H9 (cell line): ENCODE measurements at regions not wholly inside any gene's neighbourhood (a gene's known extent, or its start where the extent isn't known, plus 50 kb on each side); places are given as distances from the start of the nearest gene placed in this dataset.

Experiments used
- DNase-seq: peaks from one replicate; pipeline ENCODE4 v3.0.0-alpha.2; 2017
- H2AFZ ChIP-seq: one replicate; pipeline ENCODE4 v1.6.1; 2013; ENCODE audit warnings: mild to moderate bottlenecking, low read length, control low read depth, moderate library complexity
- H2AK5ac ChIP-seq: 2 replicates; pipeline ENCODE4 v1.6.1; 2013; ENCODE audit warnings: low read length, control low read depth, mixed read lengths; ENCODE audit not compliant: insufficient read length
- H2BK120ac ChIP-seq: one replicate; pipeline ENCODE4 v1.6.1; 2013; ENCODE audit warnings: low read depth, mild to moderate bottlenecking, low read length, control low read depth, inconsistent platforms; ENCODE audit not compliant: poor library complexity, severe bottlenecking
- H2BK12ac ChIP-seq: 2 replicates; pipeline ENCODE4 v1.6.1; 2013; ENCODE audit warnings: low read length, control low read depth, mixed read lengths, low read depth; ENCODE audit not compliant: insufficient read length
- H2BK15ac ChIP-seq: 2 replicates; pipeline ENCODE4 v1.6.1; 2013; ENCODE audit warnings: low read depth, low read length, control low read depth
- H2BK20ac ChIP-seq: one replicate; pipeline ENCODE4 v1.6.1; 2013; ENCODE audit warnings: low read depth, mild to moderate bottlenecking, low read length, control low read depth, inconsistent platforms; ENCODE audit not compliant: poor library complexity, severe bottlenecking
- H2BK5ac ChIP-seq: 2 replicates; pipeline ENCODE4 v1.6.1; 2013; ENCODE audit warnings: low read length, control low read depth, mixed read lengths; ENCODE audit not compliant: insufficient read length
- H3K14ac ChIP-seq: 2 replicates; pipeline ENCODE4 v1.6.1; 2013; ENCODE audit warnings: low read length, control low read depth; ENCODE audit not compliant: insufficient read depth
- H3K18ac ChIP-seq: 2 replicates; pipeline ENCODE4 v1.6.1; 2013; ENCODE audit warnings: low read depth, mild to moderate bottlenecking, mixed read lengths, low read length, control low read depth; ENCODE audit not compliant: insufficient read length
- H3K23ac ChIP-seq: 2 replicates; pipeline ENCODE4 v1.6.1; 2013; ENCODE audit warnings: low read length, control low read depth, mixed read lengths, low read depth; ENCODE audit not compliant: insufficient read length
- H3K23me2 ChIP-seq: 2 replicates; pipeline ENCODE4 v1.6.1; 2013; ENCODE audit warnings: low read depth, mild to moderate bottlenecking, mixed read lengths, low read length, control low read depth; ENCODE audit not compliant: insufficient read length, poor library complexity, severe bottlenecking
- H3K27ac ChIP-seq: 2 replicates; pipeline ENCODE4 v1.5.1; 2013; ENCODE audit warnings: low read length, control low read depth, mixed read lengths, low read depth; ENCODE audit not compliant: insufficient read length
- H3K27me3 ChIP-seq: 2 replicates; pipeline ENCODE4 v1.6.1; 2013; ENCODE audit warnings: low read length, control low read depth, inconsistent platforms; ENCODE audit not compliant: insufficient read depth
- H3K4ac ChIP-seq: 2 replicates; pipeline ENCODE4 v1.6.1; 2013; ENCODE audit warnings: low read depth, mild to moderate bottlenecking, control low read depth, inconsistent platforms, low read length, moderate library complexity
- H3K4me1 ChIP-seq: 2 replicates; pipeline ENCODE4 v1.6.1; 2013; ENCODE audit warnings: low read length, control low read depth, inconsistent platforms; ENCODE audit not compliant: insufficient read depth
- H3K4me2 ChIP-seq: 2 replicates; pipeline ENCODE4 v1.6.1; 2013; ENCODE audit warnings: low read length, control low read depth, mixed read lengths; ENCODE audit not compliant: insufficient read length, insufficient read depth
- H3K56ac ChIP-seq: 2 replicates; pipeline ENCODE4 v1.6.1; 2013; ENCODE audit warnings: low read depth, mild to moderate bottlenecking, mixed read lengths, low read length, control low read depth; ENCODE audit not compliant: insufficient read length
- H3K79me1 ChIP-seq: 2 replicates; pipeline ENCODE4 v1.6.1; 2013; ENCODE audit warnings: low read depth, mild to moderate bottlenecking, moderate library complexity, low read length, control low read depth, inconsistent platforms; ENCODE audit not compliant: insufficient read depth, poor library complexity, severe bottlenecking
- H3K79me2 ChIP-seq: 2 replicates; pipeline ENCODE4 v1.6.1; 2013; ENCODE audit warnings: low read length, control low read depth, inconsistent platforms; ENCODE audit not compliant: insufficient read depth
- H3K9ac ChIP-seq: 2 replicates; pipeline ENCODE4 v1.6.1; 2013; ENCODE audit warnings: low read length, control low read depth, mixed read lengths; ENCODE audit not compliant: insufficient read length; ENCODE audit errors: extremely low read depth
- H3K9me3 ChIP-seq: one replicate; pipeline ENCODE4 v1.6.1; 2013; ENCODE audit warnings: low read depth, low read length, inconsistent platforms; ENCODE audit not compliant: control insufficient read depth
- H3T11ph ChIP-seq: one replicate; pipeline ENCODE4 v1.6.1; 2013; ENCODE audit warnings: mild to moderate bottlenecking, low read length, control low read depth, inconsistent platforms
- H4K20me1 ChIP-seq: one replicate; pipeline ENCODE4 v1.6.1; 2013; ENCODE audit not compliant: control insufficient read depth, insufficient read length, insufficient read depth
- H4K5ac ChIP-seq: 2 replicates; pipeline ENCODE4 v1.6.1; 2013; ENCODE audit warnings: low read depth, mild to moderate bottlenecking, mixed read lengths, low read length, control low read depth; ENCODE audit not compliant: insufficient read length
- H4K8ac ChIP-seq: replicated peaks from 2 replicates; pipeline ENCODE4 v1.6.1; 2013; ENCODE audit warnings: low read length, control low read depth, mixed read lengths, low read depth; ENCODE audit not compliant: insufficient read length
- H4K91ac ChIP-seq: 2 replicates; pipeline ENCODE4 v1.6.1; 2013; ENCODE audit warnings: low read depth, mild to moderate bottlenecking, moderate library complexity, mixed read lengths, low read length, control low read depth; ENCODE audit not compliant: insufficient read length
- H3K27ac Mint-ChIP-seq, 3 experiments: 2 replicates in 2 of 3; 3 replicates in 1 of 3; pipeline ENCODE4 v1.8.0; 2020 to 2021; ENCODE audit warnings: mixed read lengths in 3 of 3, mild to moderate bottlenecking in 1 of 3, moderate library complexity in 1 of 3
- H3K27me3 Mint-ChIP-seq: 2 replicates; pipeline ENCODE4 v1.8.0; 2021; ENCODE audit warnings: low read depth, mild to moderate bottlenecking, moderate library complexity, mixed read lengths
- H3K36me3 Mint-ChIP-seq, 3 experiments: 2 replicates in 2 of 3; 3 replicates in 1 of 3; pipeline ENCODE4 v1.8.0; 2020 to 2021; ENCODE audit warnings: low read depth in 3 of 3, mixed read lengths in 3 of 3; ENCODE audit not compliant: insufficient read depth in 1 of 3
- H3K4me1 Mint-ChIP-seq, 2 experiments: 2 replicates each; pipeline ENCODE4 v1.8.0; 2020; ENCODE audit warnings: mixed read lengths in 2 of 2
- H3K4me3 Mint-ChIP-seq, 2 experiments: 2 replicates in 1 of 2; 3 replicates in 1 of 2; pipeline ENCODE4 v1.8.0; 2020 to 2021; ENCODE audit warnings: mild to moderate bottlenecking in 2 of 2, mixed read lengths in 2 of 2, moderate library complexity in 1 of 2
- H3K9me3 Mint-ChIP-seq, 2 experiments: 2 replicates in 1 of 2; 3 replicates in 1 of 2; pipeline ENCODE4 v1.8.0; 2020; ENCODE audit warnings: mild to moderate bottlenecking in 2 of 2, mixed read lengths in 2 of 2, moderate library complexity in 1 of 2
- CTCF ChIP-seq: fragments of 200-600 bp; sonication (generic); conservative IDR thresholded peaks from 3 replicates; pipeline ENCODE4 v1.8.0; 2021; ENCODE audit warnings: antibody characterized with exemption, mild to moderate bottlenecking
- WGBS: extraction: QIAGEN DNeasy Blood & Tissue Kit; methylation state at CpG from one replicate; pipeline ENCODE4 v1.1.7; 2013; ENCODE audit warnings: missing lambda C conversion rate, low lambda C conversion rate, mixed read lengths; ENCODE audit not compliant: insufficient read length; ENCODE audit errors: extremely low coverage; 5-methylcytosine and 5-hydroxymethylcytosine counted together

DNA sequence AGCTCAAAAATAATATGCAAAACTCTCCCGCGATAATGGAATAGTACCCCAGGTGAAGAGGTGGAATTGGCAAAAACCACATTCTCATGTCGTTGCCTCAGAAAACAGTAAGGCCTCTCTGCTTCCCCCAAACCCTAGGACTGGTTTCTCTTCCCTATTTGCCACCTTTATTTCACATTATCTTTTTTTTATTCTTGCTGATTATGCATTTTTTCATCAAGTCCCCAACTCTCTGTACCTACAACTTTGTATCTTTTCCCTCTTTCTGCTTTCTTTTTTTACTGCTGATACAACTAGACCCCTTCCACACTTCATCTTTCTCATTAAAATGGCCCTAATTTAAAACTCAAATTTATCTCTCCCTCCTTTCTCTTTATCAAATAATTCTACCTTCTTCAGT is 1472.2 kb downstream of the SUCLG1 start:
- H3K9me3 Mint-ChIP-seq = peaks cover 10 to 15% of the 10 kb centered on the region in 2 experiments; a peak in 4 of 5 replicates
- no peaks in the 10 kb centered on the region for H3K23me2 ChIP-seq
- H3K4me2 ChIP-seq = no peak overlapping the region
- no peak overlapping the region for H3K27ac Mint-ChIP-seq
- no peaks in the 10 kb centered on the region for H3K27me3 Mint-ChIP-seq
- H3K79me2 ChIP-seq = no peaks in the 10 kb centered on the region
- no CpG with 5 or more reads among the region's 3 CpGs for WGBS
- no peak for DNase-seq
- no peaks in the 10 kb centered on the region for H4K20me1 ChIP-seq
- no peak overlapping the region for H3K4ac ChIP-seq
- H2BK120ac ChIP-seq = no peak overlapping the region
- no peak overlapping the region for H4K8ac ChIP-seq
- no peak overlapping the region for H2BK20ac ChIP-seq
- no peak overlapping the region for H3K9ac ChIP-seq
- peaks cover 0 to 5% of the 10 kb centered on the region in 2 experiments; a peak in 2 of 4 replicates for H3K4me1 Mint-ChIP-seq
- no peak overlapping the region for H2BK15ac ChIP-seq
- H3K9me3 ChIP-seq = no peaks in the 10 kb centered on the region
- no peaks in the 10 kb centered on the region for H3K27me3 ChIP-seq
- no peak overlapping the region for H3K27ac ChIP-seq
- H3K18ac ChIP-seq = no peak overlapping the region
- H3K56ac ChIP-seq = no peak overlapping the region
- H4K5ac ChIP-seq = no peak overlapping the region
- H2BK5ac ChIP-seq = no peak overlapping the region
- H2AFZ ChIP-seq = no peak overlapping the region
- H2AK5ac ChIP-seq = no peak overlapping the region
- peaks cover 2 to 18% (median 2%) of the 10 kb centered on the region in 3 experiments; a peak in 5 of 7 replicates for H3K36me3 Mint-ChIP-seq
- TF ChIP-seq CTCF = no peak
- H3K79me1 ChIP-seq = no peaks in the 10 kb centered on the region
- H3K4me3 Mint-ChIP-seq = no peak overlapping the region
- no peak overlapping the region for H3T11ph ChIP-seq
- H3K23ac ChIP-seq = no peak overlapping the region
- H4K91ac ChIP-seq = no peak overlapping the region
- H3K14ac ChIP-seq = no peak overlapping the region
- no peaks in the 10 kb centered on the region for H3K4me1 ChIP-seq
- H2BK12ac ChIP-seq = no peak overlapping the region
